SH-SY5Y (cell line): ENCODE measurements at regions not wholly inside any gene's neighbourhood (a gene's known extent, or its start where the extent isn't known, plus 50 kb on each side); places are given as distances from the start of the nearest gene placed in this dataset.
A peak's percentile ranks its signal among the peaks of the same experiment; 100 is the strongest.

Source experiments
- GATA2 ChIP-seq: IDR thresholded peaks from 2 replicates; pipeline ENCODE4 v1.6.1; 2011; ENCODE audit warnings: mild to moderate bottlenecking, low read depth, low read length
- GATA3 ChIP-seq: IDR thresholded peaks from 2 replicates; pipeline ENCODE4 v1.6.1; 2011; ENCODE audit warnings: low read depth, mild to moderate bottlenecking, low read length, moderate library complexity

DNA sequence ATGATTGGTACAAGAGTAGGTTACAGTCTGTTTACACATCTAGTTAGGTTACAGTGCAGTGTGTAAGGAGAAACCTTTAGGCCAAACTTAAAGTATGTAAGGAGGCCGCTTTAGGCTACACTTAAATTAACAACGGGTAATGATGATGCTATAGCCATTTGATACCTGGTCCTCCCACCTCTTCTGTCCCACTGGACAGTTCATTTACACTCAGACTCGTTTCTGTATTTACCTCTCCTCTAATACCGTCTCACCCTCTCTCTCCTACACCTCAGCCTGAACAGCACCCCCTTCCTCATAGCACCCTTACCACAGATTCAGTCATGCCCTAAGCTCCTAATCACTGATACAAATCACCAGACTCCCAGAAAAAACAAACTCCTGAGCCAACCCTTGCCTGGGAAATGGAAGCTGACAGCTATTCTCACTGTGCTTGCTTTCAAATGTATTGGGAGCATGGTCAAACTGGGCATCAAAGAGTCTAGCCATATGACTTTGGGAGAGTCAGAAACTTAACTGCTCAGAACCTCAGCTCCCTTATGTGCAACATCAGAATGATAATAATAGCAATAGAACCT is 241.3 kb upstream of the SETMAR start:
- TF ChIP-seq GATA2 (peak; percentile 32; the same call in 1 of the 2 replicates), GATA3 (no peak)
